GM19043 (cell line): ENCODE measurements at regions not wholly inside any gene's neighbourhood (a gene's known extent, or its start where the extent isn't known, plus 50 kb on each side); places are given as distances from the start of the nearest gene placed in this dataset.
"Not testable (repeated sequence)": the region's sequence is repeated elsewhere in the genome, so short reads cannot be mapped to it uniquely, and the experiment has no call there.

Source experiments
- ATAC-seq: cut with Tn5 transposase; IDR thresholded peaks from one replicate; pipeline ENCODE4 v1.9.1; 2021; ENCODE audit warnings: low read depth; ENCODE audit not compliant: unreplicated experiment

GRCh38 chr5:10921160-10921559, 160.1 kb upstream of the DAP start:
- no peak for ATAC-seq

DNA sequence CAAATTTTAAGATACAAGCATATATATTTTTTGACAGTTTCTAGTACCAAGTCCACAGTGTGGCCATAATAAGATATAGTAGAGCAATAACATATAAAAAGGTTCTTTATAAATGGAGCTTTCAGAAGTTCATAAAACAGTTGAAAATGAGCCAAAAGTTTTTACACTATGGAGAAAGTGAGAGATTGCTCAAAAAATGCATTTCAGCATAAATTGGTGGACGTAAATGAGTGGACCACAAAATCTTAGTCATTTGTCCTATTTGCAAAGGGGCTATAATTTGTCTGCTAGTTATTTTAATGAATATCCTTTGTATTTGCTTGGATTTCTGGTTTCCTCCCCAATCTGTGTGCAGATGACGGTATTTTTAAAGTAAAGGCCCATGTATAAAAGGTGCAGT, 159.4 kb upstream of the DAP start:
- ATAC-seq, result no peak

- no peak for ATAC-seq
Observed at GRCh38 chr5:10914741-10915480, 153.9 kb upstream of the DAP start.

GRCh38 chr5:10913841-10914240, 152.8 kb upstream of the DAP start:
- ATAC-seq, result no peak

- no peak for ATAC-seq
Observed at GRCh38 chr5:10913181-10913810, 152.3 kb upstream of the DAP start.

DNA sequence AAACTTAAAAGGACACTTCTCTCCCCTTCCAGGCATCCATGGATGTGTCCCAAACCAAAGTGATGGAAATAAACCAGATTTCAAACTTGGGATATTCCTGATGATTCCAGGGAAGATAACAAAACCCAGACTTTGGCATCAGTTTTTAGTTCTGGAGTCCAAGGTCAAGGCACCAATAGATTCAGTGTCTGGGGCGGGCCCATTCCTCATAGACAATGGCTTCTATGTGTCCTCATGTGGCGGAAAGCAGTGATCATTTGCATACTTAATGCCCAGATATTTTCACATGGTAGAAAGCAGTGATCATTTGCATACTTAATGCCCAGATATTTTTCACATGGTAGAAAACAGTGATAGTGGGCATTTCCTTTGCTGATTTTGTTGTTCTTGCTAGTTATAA, 151.4 kb upstream of the DAP start:
- ATAC-seq, result no peak

- ATAC-seq, result no peak
Observed at GRCh38 chr5:10910261-10910660, 149.2 kb upstream of the DAP start.

DNA sequence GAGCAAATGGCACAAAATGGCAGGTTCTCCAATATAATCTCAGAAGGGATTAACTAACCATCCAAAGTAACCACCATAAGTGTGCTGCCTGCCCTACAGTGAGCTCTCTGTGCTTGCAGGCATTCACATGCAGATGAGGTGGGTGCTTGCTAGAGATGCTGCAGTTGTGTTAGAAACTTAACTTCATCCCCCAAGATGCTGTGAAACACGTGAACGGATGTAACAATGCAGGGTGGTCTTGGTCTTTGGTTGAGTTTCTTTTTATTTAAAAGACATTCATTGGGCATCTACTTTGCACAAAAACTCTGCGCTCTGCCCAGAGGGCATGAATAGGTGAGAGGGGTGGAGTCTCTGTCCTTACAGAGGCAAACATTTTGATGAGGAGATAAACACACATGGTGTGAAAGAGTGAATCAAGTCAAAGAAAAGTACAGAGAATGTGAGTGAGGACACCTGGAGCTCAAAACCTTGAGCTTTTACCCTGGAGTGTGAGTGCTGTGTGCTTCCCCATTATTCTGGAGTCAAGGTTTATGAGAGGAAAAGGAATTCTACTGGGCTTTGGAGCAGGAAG, 143.9 kb upstream of the DAP start:
- ATAC-seq, result no peak

DNA sequence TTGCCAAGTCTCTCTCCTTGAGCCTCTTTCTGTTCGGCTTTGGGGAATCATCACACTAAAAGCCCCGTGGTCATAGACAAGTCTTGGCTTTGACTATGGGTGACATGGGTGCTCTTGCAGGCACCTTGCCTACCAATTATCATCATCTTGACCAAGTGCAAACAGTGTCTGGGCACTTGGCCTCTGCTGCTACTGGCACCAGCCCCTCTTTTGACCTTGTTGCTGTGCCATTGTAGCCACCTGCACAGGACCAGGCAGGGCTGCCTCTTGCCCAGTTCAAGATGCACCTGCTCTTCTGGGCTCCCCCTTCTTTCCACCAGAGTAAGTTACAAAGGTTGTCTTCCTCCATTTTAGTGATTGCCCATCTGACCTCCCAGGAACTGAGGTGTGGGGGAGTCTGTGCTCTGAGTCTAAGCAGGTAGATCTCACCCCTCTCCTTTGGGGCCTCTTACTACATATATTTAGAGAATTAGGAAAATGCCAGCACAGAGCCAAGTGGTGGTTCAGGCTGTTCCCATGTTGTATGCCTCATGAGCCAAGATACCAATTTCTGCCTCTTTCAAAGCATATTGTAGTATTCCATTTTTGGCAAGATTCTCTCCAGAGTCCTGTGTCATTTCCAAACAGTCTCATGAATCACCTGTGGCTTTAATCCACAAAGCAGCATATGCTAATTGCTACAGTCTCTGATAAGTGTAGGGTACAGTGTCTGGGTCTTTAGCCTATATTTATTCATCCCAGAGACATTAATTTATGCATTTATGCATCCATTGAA, 142.9 kb upstream of the DAP start:
- ATAC-seq, result no peak

GRCh38 chr5:10902145-10902544, 141.1 kb upstream of the DAP start:
- no peak for ATAC-seq

DNA sequence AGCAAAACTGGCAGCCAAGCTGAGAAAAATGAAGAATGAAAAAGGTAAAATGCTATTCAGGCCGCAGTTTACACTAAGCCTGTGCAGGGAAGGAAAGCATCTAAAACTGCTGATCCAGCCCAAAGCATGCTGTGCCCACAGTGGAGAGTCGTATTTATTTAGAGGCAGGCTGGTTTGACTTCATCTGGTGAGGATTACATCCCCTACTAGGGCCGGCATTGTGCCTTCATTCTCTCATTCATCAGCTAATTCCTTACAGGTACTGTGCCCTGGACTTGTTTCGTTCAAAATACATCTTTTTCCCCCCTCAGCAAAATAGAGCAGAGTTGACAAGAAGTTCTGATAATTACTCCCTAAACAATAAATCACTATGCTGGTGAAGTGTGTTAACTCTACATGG, 137.5 kb upstream of the DAP start:
- ATAC-seq, result no peak

GRCh38 chr5:10896016-10896415, 135.0 kb upstream of the DAP start:
- ATAC-seq, result no peak

DNA sequence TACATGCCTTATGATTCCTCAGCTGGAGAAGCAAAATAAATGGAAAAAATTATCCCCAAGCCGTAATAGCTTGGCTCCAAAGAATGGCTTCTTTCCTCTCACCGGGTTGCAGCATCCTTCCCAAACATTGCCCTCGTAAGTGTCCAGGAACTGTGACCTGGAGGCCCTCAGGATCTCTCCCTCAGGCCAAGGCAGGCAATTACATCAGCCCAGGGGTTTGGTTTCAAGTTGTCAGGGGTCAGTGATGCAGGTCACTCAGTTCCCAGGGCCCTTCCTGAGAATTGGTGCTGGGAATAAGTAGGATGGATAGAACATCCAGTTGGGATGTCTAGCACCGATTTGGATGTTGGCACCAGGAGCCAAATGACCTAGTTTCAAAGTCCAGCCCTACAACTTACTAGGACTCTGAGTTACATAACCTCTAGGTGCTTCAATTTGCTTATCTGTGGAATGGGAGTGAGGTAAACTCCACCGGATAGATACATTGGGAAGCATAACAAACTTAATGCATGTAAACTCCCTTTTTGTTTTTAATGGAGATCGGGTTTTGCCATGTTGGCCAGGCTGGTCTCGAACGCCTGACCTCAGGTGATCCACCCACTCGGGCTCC, 133.5 kb upstream of the DAP start:
- ATAC-seq, result no peak

DNA sequence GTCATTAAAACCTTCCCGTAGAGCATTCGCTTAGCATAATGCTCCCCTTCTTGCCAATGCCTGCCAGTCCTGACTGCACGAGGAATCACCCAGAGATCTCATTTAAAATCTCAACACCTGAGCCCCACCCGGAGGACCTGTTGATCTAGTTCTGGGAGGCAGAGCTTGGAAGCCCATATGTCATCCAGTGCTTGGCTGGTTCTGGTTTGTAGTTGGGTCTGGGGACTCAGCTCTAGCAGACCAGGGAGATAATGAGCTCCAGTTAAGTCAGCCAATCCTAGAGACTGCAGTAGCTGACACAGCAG, 131.8 kb upstream of the DAP start:
- no peak for ATAC-seq

DNA sequence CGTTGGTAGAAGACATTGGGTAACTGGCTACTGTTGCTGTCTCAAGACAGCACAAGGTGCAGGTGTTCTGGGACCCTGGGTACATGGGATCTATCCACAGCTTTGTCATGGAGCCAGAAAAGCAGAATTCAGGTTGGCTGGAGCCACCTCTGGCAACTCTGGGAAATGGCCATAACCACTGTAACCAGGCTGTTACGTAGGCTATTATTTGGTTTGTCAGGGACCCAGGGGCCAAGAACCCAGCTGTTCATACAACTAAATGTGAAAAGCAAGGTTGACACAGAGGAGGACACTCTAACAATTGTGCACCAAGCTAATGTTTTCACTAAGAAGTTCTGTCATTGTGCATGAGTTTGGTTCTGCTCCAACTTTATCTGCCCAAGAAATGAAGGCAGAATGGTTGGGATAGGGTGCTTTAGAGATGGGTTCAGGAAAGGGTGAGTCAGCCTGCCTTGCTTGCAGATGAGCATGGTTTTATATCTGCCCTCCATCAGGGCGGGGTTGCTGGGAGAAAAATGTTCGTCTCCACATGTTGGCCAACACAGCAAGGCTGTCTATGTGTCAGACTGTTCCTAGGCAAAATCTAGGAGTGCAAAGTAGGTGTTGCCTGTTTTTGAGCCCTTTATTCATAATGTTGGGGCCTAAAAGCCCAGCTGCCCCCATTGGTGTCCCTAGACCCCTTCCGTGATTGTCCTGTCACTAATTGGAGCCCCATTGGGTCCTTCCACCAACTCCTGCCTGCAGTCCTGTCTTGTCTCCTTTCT, 131.3 kb upstream of the DAP start:
- ATAC-seq, result no peak

- no peak for ATAC-seq
Observed at GRCh38 chr5:10891193-10891592, 130.2 kb upstream of the DAP start.

DNA sequence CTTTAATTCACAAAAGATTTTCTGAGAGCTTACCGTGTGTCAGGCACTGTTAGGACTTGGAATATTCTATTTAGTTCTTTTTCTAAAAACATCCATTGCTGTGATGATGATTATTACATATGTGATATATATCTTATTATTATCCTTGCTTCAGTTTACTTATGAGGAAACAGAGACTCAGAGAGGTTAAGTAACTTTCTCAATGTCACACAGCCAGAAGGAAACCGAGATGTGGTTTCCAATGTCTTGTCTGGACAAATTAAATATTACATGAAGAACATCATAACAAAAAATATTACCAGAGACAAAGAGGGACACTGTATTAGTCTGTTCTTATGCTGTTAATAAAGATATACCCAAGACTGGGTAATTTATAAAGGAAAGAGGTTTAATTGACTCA, 125.5 kb upstream of the DAP start:
- ATAC-seq, result no peak

- no peak for ATAC-seq
Observed at GRCh38 chr5:10885026-10885425, 124.0 kb upstream of the DAP start.

GRCh38 chr5:10883945-10884344, 122.9 kb upstream of the DAP start:
- ATAC-seq, result not testable (repeated sequence)

- ATAC-seq, result no peak
Observed at GRCh38 chr5:10880934-10881333, 119.9 kb upstream of the DAP start.
